Prostate gland (tissue), 2 donors: ENCODE measurements at regions not wholly inside any gene's neighbourhood (a gene's known extent, or its start where the extent isn't known, plus 50 kb on each side); places are given as distances from the start of the nearest gene placed in this dataset.

Experiments used
- DNase-seq: peaks from one replicate; pipeline ENCODE4 v3.0.0-alpha.2; 2019; ENCODE audit warnings: low spot score
- H3K27ac ChIP-seq, 2 donors: fragments of 200-600 bp; sonication (generic); 2 replicates each; pipeline ENCODE4 v1.5.1; 2017 to 2019
- H3K27me3 ChIP-seq: fragments of 200-600 bp; sonication (generic); replicated peaks from 2 replicates; pipeline ENCODE4 v1.5.1; 2019; ENCODE audit not compliant: insufficient read depth
- H3K36me3 ChIP-seq, 2 donors: fragments of 200-600 bp; sonication (generic); 1 replicate in 1 of 2; 2 replicates in 1 of 2; pipeline versions ENCODE4 v1.5.1 to v1.8.1; 2017 to 2019
- H3K4me1 ChIP-seq: fragments of 200-600 bp; sonication (generic); replicated peaks from 2 replicates; pipeline ENCODE4 v1.5.1; 2019
- H3K4me3 ChIP-seq, 2 donors: fragments of 200-600 bp; sonication (generic); 2 replicates each; pipeline ENCODE4 v1.5.1; 2017 to 2019
- H3K9me3 ChIP-seq: fragments of 200-600 bp; sonication (generic); 2 replicates; pipeline ENCODE4 v1.5.1; 2017
- POLR2A ChIP-seq: fragments of 450-650 bp; IDR thresholded peaks from one replicate; pipeline ENCODE4 v1.6.1; 2016; ENCODE audit warnings: antibody characterized with exemption, mild to moderate bottlenecking
- POLR2AphosphoS5 ChIP-seq: sonication (generic); formaldehyde crosslinking; IDR thresholded peaks from one replicate; pipeline ENCODE4 v1.6.1; 2017; ENCODE audit warnings: antibody characterized with exemption
- WGBS: methylation state at CpG from one replicate; pipeline ENCODE4 v1.1.5; 2018; 5-methylcytosine and 5-hydroxymethylcytosine counted together
- intact Hi-C: fragments of 100-400 bp; cut with DNase I; formaldehyde crosslinking; loops from one replicate; pipeline ENCODE4 v1.14.2; 2022
- TF ChIP-seq, protein P1 (sequence below), 4 experiments: fragments of 200-600 bp in 2 of 4; fragments of 450-650 bp in 2 of 4; sonication (generic) in 2 of 4; IDR thresholded peaks; 1 replicate in 3 of 4; 2 replicates in 1 of 4; pipeline ENCODE4 v1.5.1; 2016 to 2019; ENCODE audit warnings: antibody characterized with exemption in 4 of 4, mild to moderate bottlenecking in 2 of 4, moderate library complexity in 2 of 4

DNA sequence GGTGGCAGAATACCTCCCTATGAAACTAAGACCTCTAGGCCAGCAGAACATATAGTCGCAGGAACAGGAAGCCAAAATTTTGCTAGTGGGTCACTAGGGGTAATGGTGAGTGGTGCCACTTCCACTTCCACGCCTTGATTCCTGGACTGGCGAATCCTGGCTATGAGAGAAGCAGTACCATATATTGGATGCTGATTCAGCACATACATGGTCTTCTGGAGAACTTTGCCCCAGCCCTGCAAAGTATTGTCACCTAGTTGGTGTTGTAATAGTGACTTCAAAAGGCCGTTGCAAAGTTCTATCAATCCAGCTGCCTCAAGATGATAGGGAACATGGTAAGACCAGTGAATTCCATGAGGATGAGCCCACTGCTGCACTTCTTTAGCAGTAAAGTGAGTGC lies 769.8 kb upstream of the GYPC start:
- H3K4me1 ChIP-seq, result no peaks in the 10 kb centered on the region
- no peaks in the 10 kb centered on the region for H3K36me3 ChIP-seq
- DNase-seq, result no peak
- TF ChIP-seq POLR2AphosphoS5 (no peak), POLR2A (no peak)
- TF ChIP-seq, protein P1, sequence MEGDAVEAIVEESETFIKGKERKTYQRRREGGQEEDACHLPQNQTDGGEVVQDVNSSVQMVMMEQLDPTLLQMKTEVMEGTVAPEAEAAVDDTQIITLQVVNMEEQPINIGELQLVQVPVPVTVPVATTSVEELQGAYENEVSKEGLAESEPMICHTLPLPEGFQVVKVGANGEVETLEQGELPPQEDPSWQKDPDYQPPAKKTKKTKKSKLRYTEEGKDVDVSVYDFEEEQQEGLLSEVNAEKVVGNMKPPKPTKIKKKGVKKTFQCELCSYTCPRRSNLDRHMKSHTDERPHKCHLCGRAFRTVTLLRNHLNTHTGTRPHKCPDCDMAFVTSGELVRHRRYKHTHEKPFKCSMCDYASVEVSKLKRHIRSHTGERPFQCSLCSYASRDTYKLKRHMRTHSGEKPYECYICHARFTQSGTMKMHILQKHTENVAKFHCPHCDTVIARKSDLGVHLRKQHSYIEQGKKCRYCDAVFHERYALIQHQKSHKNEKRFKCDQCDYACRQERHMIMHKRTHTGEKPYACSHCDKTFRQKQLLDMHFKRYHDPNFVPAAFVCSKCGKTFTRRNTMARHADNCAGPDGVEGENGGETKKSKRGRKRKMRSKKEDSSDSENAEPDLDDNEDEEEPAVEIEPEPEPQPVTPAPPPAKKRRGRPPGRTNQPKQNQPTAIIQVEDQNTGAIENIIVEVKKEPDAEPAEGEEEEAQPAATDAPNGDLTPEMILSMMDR (IDR thresholded peaks at IDR 0.05), result no peak
- whole genome bisulfite sequencing, result 92% methylated on average over 4 of the region's 4 CpGs
- no peaks in the 10 kb centered on the region for H3K27me3 ChIP-seq
- H3K9me3 ChIP-seq, result no peaks in the 10 kb centered on the region
- intact Hi-C loops, result no loop called here
- H3K4me3 ChIP-seq, result no peak overlapping the region
- no peak overlapping the region for H3K27ac ChIP-seq

DNA sequence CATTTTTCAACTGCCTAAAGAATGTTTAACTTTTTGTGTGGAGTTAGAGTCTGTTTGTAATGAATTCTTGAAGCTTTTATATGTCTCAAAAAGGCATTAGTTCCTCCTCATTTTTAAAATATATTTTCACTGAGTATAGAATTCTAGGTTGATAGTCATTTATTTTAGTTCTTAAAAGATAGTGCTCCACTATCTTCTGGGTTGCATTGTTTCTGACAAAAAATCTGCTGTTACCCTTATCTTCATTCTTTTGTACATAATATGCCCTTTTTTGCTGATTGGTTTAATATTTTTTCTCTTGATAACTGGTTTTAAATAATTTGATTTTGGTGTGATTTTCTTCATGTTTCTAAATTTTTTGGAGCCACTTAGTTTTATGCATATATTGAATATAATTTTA lies 754.7 kb upstream of the GYPC start:
- no peaks in the 10 kb centered on the region for H3K27me3 ChIP-seq
- intact Hi-C loops, result no loop called here

DNA sequence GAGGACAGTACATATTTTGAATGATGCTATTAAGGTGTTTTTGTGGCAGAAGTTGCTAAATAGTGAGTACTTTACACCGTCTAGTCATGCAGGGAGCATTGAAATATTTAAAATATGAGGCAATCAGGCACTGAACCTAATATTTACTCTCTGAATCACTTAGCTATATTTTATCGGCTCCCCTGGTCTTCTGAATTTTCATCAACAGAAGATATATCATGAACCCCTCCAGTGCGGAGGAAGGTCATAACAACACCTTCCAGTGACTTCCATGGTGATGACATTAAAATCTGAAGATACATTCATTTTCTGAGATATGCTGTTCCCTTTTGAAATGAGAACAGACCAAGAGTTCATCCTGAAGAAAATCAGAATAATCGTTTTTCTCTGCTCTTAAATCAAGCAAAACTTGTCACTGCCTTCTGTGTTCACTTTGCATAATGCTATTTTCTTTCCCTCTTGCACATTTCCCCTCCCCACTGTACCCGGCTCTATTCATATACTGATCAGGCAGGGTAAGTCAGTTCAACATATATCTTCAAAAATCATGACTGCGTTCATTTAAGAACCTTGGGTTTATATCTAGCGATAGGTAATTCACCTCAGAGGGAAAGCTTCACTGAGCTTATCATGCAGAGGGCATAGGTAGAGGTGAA lies 729.9 kb upstream of the GYPC start:
- no peak for DNase-seq
- no peaks in the 10 kb centered on the region for H3K9me3 ChIP-seq
- no peaks in the 10 kb centered on the region for H3K4me1 ChIP-seq
- no peak overlapping the region for H3K27ac ChIP-seq
- TF ChIP-seq, protein P1 (IDR thresholded peaks at IDR 0.05), result no peak
- TF ChIP-seq POLR2A (no peak), POLR2AphosphoS5 (no peak)
- no peaks in the 10 kb centered on the region for H3K36me3 ChIP-seq
- no peaks in the 10 kb centered on the region for H3K27me3 ChIP-seq
- intact Hi-C loops, result no loop called here
- H3K4me3 ChIP-seq, result no peak overlapping the region
- WGBS, result 49% methylated on average over 7 of the region's 7 CpGs

More for the DNA sequence above, 754.7 kb upstream of the GYPC start:
- DNase-seq, result no peak
- Histone ChIP-seq H3K36me3 (no peaks in the 10 kb centered on the region), H3K9me3 (no peaks in the 10 kb centered on the region), H3K4me1 (no peaks in the 10 kb centered on the region), H3K27ac (no peak overlapping the region), H3K4me3 (no peak overlapping the region)
- TF ChIP-seq POLR2A (no peak), POLR2AphosphoS5 (no peak)
- TF ChIP-seq, protein P1 (IDR thresholded peaks at IDR 0.05), result no peak

DNA sequence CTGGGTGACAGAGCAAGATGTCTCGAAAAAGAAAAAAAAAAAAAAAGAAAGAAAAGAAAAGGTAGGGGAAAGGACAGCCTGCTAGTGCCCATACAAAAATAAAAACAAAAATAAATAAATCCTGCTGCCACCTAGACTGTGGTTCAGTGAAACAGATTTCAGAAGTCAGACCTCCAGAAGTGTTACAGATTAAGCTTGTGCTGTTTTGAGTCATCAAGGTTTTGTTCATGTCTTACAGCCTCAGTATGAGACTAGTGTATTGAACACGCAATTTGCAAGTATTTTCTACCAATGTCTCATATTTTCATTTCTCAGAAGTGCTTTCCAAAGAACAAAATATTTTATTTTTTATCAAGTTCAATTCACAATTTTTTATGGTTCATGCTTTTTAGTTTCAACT lies 720.4 kb upstream of the GYPC start:
- WGBS, result 86% methylated on average over 2 of the region's 2 CpGs
- no peaks in the 10 kb centered on the region for H3K4me1 ChIP-seq
- no peaks in the 10 kb centered on the region for H3K9me3 ChIP-seq
- no peak overlapping the region for H3K27ac ChIP-seq
- no peak for TF ChIP-seq POLR2AphosphoS5
- TF ChIP-seq, protein P1 (IDR thresholded peaks at IDR 0.05), result no peak
- no peak for TF ChIP-seq POLR2A
- no peaks in the 10 kb centered on the region for H3K36me3 ChIP-seq
- H3K27me3 ChIP-seq, result no peaks in the 10 kb centered on the region
- DNase-seq, result no peak
- intact Hi-C loops, result no loop called here
- no peak overlapping the region for H3K4me3 ChIP-seq
